ENCODE measurements at regions not wholly inside any gene's neighbourhood (a gene's known extent, or its start where the extent isn't known, plus 50 kb on each side); places are given as distances from the start of the nearest gene placed in this dataset.
"Not testable (repeated sequence)": the region's sequence is repeated elsewhere in the genome, so short reads cannot be mapped to it uniquely, and the experiment has no call there.

- peak overlapping the region in 1 of 5 donors; percentile 35 for H3K4me3 ChIP-seq (ENCODE audit: low read depth in 1 of 5, low read length in 5 of 5)
- H3K4me1 ChIP-seq (ENCODE audit: control insufficient read depth in 5 of 5, insufficient read depth in 5 of 5, low read length in 5 of 5): peaks cover 2 to 33% (median 31%) of the 10 kb centered on the region in 5 donors
- H3K9me3 ChIP-seq (ENCODE audit: control insufficient read depth in 5 of 5, low read length in 5 of 5): no peaks in the 10 kb centered on the region
- H3K27ac ChIP-seq (ENCODE audit: low read depth, low read length): peak overlapping the region; percentile 52
- H3K36me3 ChIP-seq (ENCODE audit: control insufficient read depth in 5 of 5, insufficient read depth in 5 of 5, low read length in 5 of 5): no peaks in the 10 kb centered on the region
- H3K9ac ChIP-seq (ENCODE audit: low read length in 5 of 5): peak overlapping the region in 4 of 5 donors; percentile 7 to 42 (median 27)
- no peaks in the 10 kb centered on the region for H3K27me3 ChIP-seq (ENCODE audit: control insufficient read depth in 5 of 5, insufficient read depth in 4 of 5, low read length in 5 of 5)
Observed at GRCh38 chr12:46659824-46660223, 166.0 kb downstream of the SLC38A4 start.

GRCh38 chr12:46659032-46659650, 166.7 kb downstream of the SLC38A4 start:
- H3K27me3 ChIP-seq (ENCODE audit: control insufficient read depth in 5 of 5, insufficient read depth in 4 of 5, low read length in 5 of 5): no peaks in the 10 kb centered on the region
- no peaks in the 10 kb centered on the region for H3K36me3 ChIP-seq (ENCODE audit: control insufficient read depth in 5 of 5, insufficient read depth in 5 of 5, low read length in 5 of 5)
- peak overlapping the region; percentile 2 to 35 (median 28) for H3K4me3 ChIP-seq (ENCODE audit: low read depth in 1 of 5, low read length in 5 of 5)
- peak overlapping the region; percentile 52 for H3K27ac ChIP-seq (ENCODE audit: low read depth, low read length)
- H3K4me1 ChIP-seq (ENCODE audit: control insufficient read depth in 5 of 5, insufficient read depth in 5 of 5, low read length in 5 of 5): peaks cover 2 to 33% (median 31%) of the 10 kb centered on the region in 5 donors
- H3K9me3 ChIP-seq (ENCODE audit: control insufficient read depth in 5 of 5, low read length in 5 of 5): no peaks in the 10 kb centered on the region
- H3K9ac ChIP-seq (ENCODE audit: low read length in 5 of 5): peak overlapping the region in 4 of 5 donors; percentile 7 to 42 (median 30)

- H3K9ac ChIP-seq (ENCODE audit: low read length in 5 of 5): no peak overlapping the region
- no peaks in the 10 kb centered on the region for H3K36me3 ChIP-seq (ENCODE audit: control insufficient read depth in 5 of 5, insufficient read depth in 5 of 5, low read length in 5 of 5)
- no peaks in the 10 kb centered on the region for H3K9me3 ChIP-seq (ENCODE audit: control insufficient read depth in 5 of 5, low read length in 5 of 5)
- H3K27ac ChIP-seq (ENCODE audit: low read depth, low read length): no peak overlapping the region
- no peak overlapping the region for H3K4me3 ChIP-seq (ENCODE audit: low read depth in 1 of 5, low read length in 5 of 5)
- peaks cover 2 to 33% (median 31%) of the 10 kb centered on the region in 5 donors for H3K4me1 ChIP-seq (ENCODE audit: control insufficient read depth in 5 of 5, insufficient read depth in 5 of 5, low read length in 5 of 5)
- no peaks in the 10 kb centered on the region for H3K27me3 ChIP-seq (ENCODE audit: control insufficient read depth in 5 of 5, insufficient read depth in 4 of 5, low read length in 5 of 5)
Observed at GRCh38 chr12:46657453-46658411, 168.1 kb downstream of the SLC38A4 start.

GRCh38 chr12:46655984-46656383, 169.8 kb downstream of the SLC38A4 start:
- H3K4me3 ChIP-seq (ENCODE audit: low read depth in 1 of 5, low read length in 5 of 5); H3K27ac ChIP-seq (ENCODE audit: low read depth, low read length); H3K36me3 ChIP-seq (ENCODE audit: control insufficient read depth in 5 of 5, insufficient read depth in 5 of 5, low read length in 5 of 5); H3K27me3 ChIP-seq (ENCODE audit: control insufficient read depth in 5 of 5, insufficient read depth in 4 of 5, low read length in 5 of 5); H3K9ac ChIP-seq (ENCODE audit: low read length in 5 of 5); H3K9me3 ChIP-seq (ENCODE audit: control insufficient read depth in 5 of 5, low read length in 5 of 5): not testable (repeated sequence)
- peaks cover 0 to 29% (median 26%) of the 10 kb centered on the region in 5 donors for H3K4me1 ChIP-seq (ENCODE audit: control insufficient read depth in 5 of 5, insufficient read depth in 5 of 5, low read length in 5 of 5)

- Histone ChIP-seq H3K9me3 (ENCODE audit: control insufficient read depth in 5 of 5, low read length in 5 of 5) (no peaks in the 10 kb centered on the region), H3K27ac (ENCODE audit: low read depth, low read length) (no peak overlapping the region), H3K27me3 (ENCODE audit: control insufficient read depth in 5 of 5, insufficient read depth in 4 of 5, low read length in 5 of 5) (no peaks in the 10 kb centered on the region), H3K36me3 (ENCODE audit: control insufficient read depth in 5 of 5, insufficient read depth in 5 of 5, low read length in 5 of 5) (no peaks in the 10 kb centered on the region), H3K9ac (ENCODE audit: low read length in 5 of 5) (no peak overlapping the region), H3K4me1 (ENCODE audit: control insufficient read depth in 5 of 5, insufficient read depth in 5 of 5, low read length in 5 of 5) (peaks cover 0 to 3% (median 1%) of the 10 kb centered on the region in 5 donors), H3K4me3 (ENCODE audit: low read depth in 1 of 5, low read length in 5 of 5) (no peak overlapping the region)
Observed at GRCh38 chr12:46653311-46653710, 172.5 kb downstream of the SLC38A4 start.

GRCh38 chr12:46652692-46653091, 173.1 kb downstream of the SLC38A4 start:
- no peak overlapping the region for H3K27ac ChIP-seq (ENCODE audit: low read depth, low read length)
- no peak overlapping the region for H3K9ac ChIP-seq (ENCODE audit: low read length in 5 of 5)
- H3K4me1 ChIP-seq (ENCODE audit: control insufficient read depth in 5 of 5, insufficient read depth in 5 of 5, low read length in 5 of 5): no peaks in the 10 kb centered on the region
- H3K9me3 ChIP-seq (ENCODE audit: control insufficient read depth in 5 of 5, low read length in 5 of 5): no peaks in the 10 kb centered on the region
- no peaks in the 10 kb centered on the region for H3K27me3 ChIP-seq (ENCODE audit: control insufficient read depth in 5 of 5, insufficient read depth in 4 of 5, low read length in 5 of 5)
- no peak overlapping the region for H3K4me3 ChIP-seq (ENCODE audit: low read depth in 1 of 5, low read length in 5 of 5)
- H3K36me3 ChIP-seq (ENCODE audit: control insufficient read depth in 5 of 5, insufficient read depth in 5 of 5, low read length in 5 of 5): no peaks in the 10 kb centered on the region

GRCh38 chr12:46650688-46651087, 175.1 kb downstream of the SLC38A4 start:
- no peaks in the 10 kb centered on the region for H3K27me3 ChIP-seq (ENCODE audit: control insufficient read depth in 5 of 5, insufficient read depth in 4 of 5, low read length in 5 of 5)

GRCh38 chr12:46649433-46649832, 176.4 kb downstream of the SLC38A4 start:
- H3K27ac ChIP-seq (ENCODE audit: low read depth, low read length): no peak overlapping the region

More at GRCh38 chr12:46650688-46651087, 175.1 kb downstream of the SLC38A4 start:
- no peak overlapping the region for H3K27ac ChIP-seq (ENCODE audit: low read depth, low read length)
- H3K9me3 ChIP-seq (ENCODE audit: control insufficient read depth in 5 of 5, low read length in 5 of 5): no peaks in the 10 kb centered on the region
- H3K4me3 ChIP-seq (ENCODE audit: low read depth in 1 of 5, low read length in 5 of 5): no peak overlapping the region
- H3K9ac ChIP-seq (ENCODE audit: low read length in 5 of 5): no peak overlapping the region
- H3K4me1 ChIP-seq (ENCODE audit: control insufficient read depth in 5 of 5, insufficient read depth in 5 of 5, low read length in 5 of 5): no peaks in the 10 kb centered on the region
- no peaks in the 10 kb centered on the region for H3K36me3 ChIP-seq (ENCODE audit: control insufficient read depth in 5 of 5, insufficient read depth in 5 of 5, low read length in 5 of 5)

GRCh38 chr12:46647034-46647433, 178.8 kb downstream of the SLC38A4 start:
- no peak overlapping the region for H3K4me3 ChIP-seq (ENCODE audit: low read depth in 1 of 5, low read length in 5 of 5)
- no peaks in the 10 kb centered on the region for H3K4me1 ChIP-seq (ENCODE audit: control insufficient read depth in 5 of 5, insufficient read depth in 5 of 5, low read length in 5 of 5)
- H3K9ac ChIP-seq (ENCODE audit: low read length in 5 of 5): no peak overlapping the region
- H3K9me3 ChIP-seq (ENCODE audit: control insufficient read depth in 5 of 5, low read length in 5 of 5): peaks cover 0 to under 1% (median 0%) of the 10 kb centered on the region in 5 donors
- no peak overlapping the region for H3K27ac ChIP-seq (ENCODE audit: low read depth, low read length)
- H3K27me3 ChIP-seq (ENCODE audit: control insufficient read depth in 5 of 5, insufficient read depth in 4 of 5, low read length in 5 of 5): no peaks in the 10 kb centered on the region
- no peaks in the 10 kb centered on the region for H3K36me3 ChIP-seq (ENCODE audit: control insufficient read depth in 5 of 5, insufficient read depth in 5 of 5, low read length in 5 of 5)

More at GRCh38 chr12:46649433-46649832, 176.4 kb downstream of the SLC38A4 start:
- no peak overlapping the region for H3K9ac ChIP-seq (ENCODE audit: low read length in 5 of 5)
- no peaks in the 10 kb centered on the region for H3K27me3 ChIP-seq (ENCODE audit: control insufficient read depth in 5 of 5, insufficient read depth in 4 of 5, low read length in 5 of 5)
- no peak overlapping the region for H3K4me3 ChIP-seq (ENCODE audit: low read depth in 1 of 5, low read length in 5 of 5)
- no peaks in the 10 kb centered on the region for H3K9me3 ChIP-seq (ENCODE audit: control insufficient read depth in 5 of 5, low read length in 5 of 5)
- no peaks in the 10 kb centered on the region for H3K4me1 ChIP-seq (ENCODE audit: control insufficient read depth in 5 of 5, insufficient read depth in 5 of 5, low read length in 5 of 5)
- no peaks in the 10 kb centered on the region for H3K36me3 ChIP-seq (ENCODE audit: control insufficient read depth in 5 of 5, insufficient read depth in 5 of 5, low read length in 5 of 5)

- H3K4me1 ChIP-seq (ENCODE audit: control insufficient read depth in 5 of 5, insufficient read depth in 5 of 5, low read length in 5 of 5); H3K27me3 ChIP-seq (ENCODE audit: control insufficient read depth in 5 of 5, insufficient read depth in 4 of 5, low read length in 5 of 5); H3K36me3 ChIP-seq (ENCODE audit: control insufficient read depth in 5 of 5, insufficient read depth in 5 of 5, low read length in 5 of 5); H3K4me3 ChIP-seq (ENCODE audit: low read depth in 1 of 5, low read length in 5 of 5); H3K9ac ChIP-seq (ENCODE audit: low read length in 5 of 5); H3K27ac ChIP-seq (ENCODE audit: low read depth, low read length): not testable (repeated sequence)
- H3K9me3 ChIP-seq (ENCODE audit: control insufficient read depth in 5 of 5, low read length in 5 of 5): peaks cover 0 to 16% (median 6%) of the 10 kb centered on the region in 5 donors
Observed at GRCh38 chr12:46641649-46642048, 184.1 kb downstream of the SLC38A4 start.

Data from subcutaneous abdominal adipose tissue (tissue), 5 donors.